B cell (primary cell): ENCODE measurements at regions not wholly inside any gene's neighbourhood (a gene's known extent, or its start where the extent isn't known, plus 50 kb on each side); places are given as distances from the start of the nearest gene placed in this dataset.

Source experiments
- ATAC-seq: fragments of 200-7000 bp; cut with Tn5 transposase; one replicate; pipeline ENCODE4 v1.10.0; 2021; ENCODE audit warnings: low read depth, mild to moderate bottlenecking, moderate number of reproducible peaks, moderate library complexity
- CTCF ChIA-PET: fragments of 350-600 bp; sonication (Branson Sonifier 250); formaldehyde crosslinking; loops from one replicate; lab custom pipeline; 2021; ENCODE audit warnings: antibody characterized with exemption, inconsistent platforms; lab: Charles Lee
- POLR2A ChIA-PET: fragments of 350-600 bp; sonication (Branson Sonifier 250); formaldehyde crosslinking; loops from one replicate; lab custom pipeline; 2021; ENCODE audit warnings: antibody characterized with exemption; lab: Charles Lee
- DNase-seq: peaks from one replicate; pipeline ENCODE4 v3.0.0; 2013
- H2AFZ ChIP-seq: 2 replicates; pipeline ENCODE4 v1.6.1; 2012; ENCODE audit warnings: mild to moderate bottlenecking, low read depth, low read length; ENCODE audit not compliant: insufficient read depth, poor library complexity, severe bottlenecking
- H3K27ac ChIP-seq, 2 donors: 1 replicate in 1 of 2; 2 replicates in 1 of 2; pipeline ENCODE4 v1.5.1; 2012 to 2013; ENCODE audit warnings: low read length in 2 of 2, mild to moderate bottlenecking in 2 of 2, moderate library complexity in 1 of 2
- H3K27me3 ChIP-seq, 4 experiments: fragments of 200-600 bp in 1 of 4; sonication (generic) in 1 of 4; replicated peaks in 1 of 4; 1 replicate in 2 of 4; 2 replicates in 2 of 4; pipeline versions ENCODE4 v1.6.1 to v1.7.0; 2013 to 2016; ENCODE audit warnings: low read length in 3 of 4, mild to moderate bottlenecking in 2 of 4, mixed read lengths in 1 of 4, moderate library complexity in 1 of 4; ENCODE audit not compliant: insufficient read depth in 4 of 4, control insufficient read depth in 3 of 4; ENCODE audit errors: control extremely low read depth in 1 of 4
- H3K36me3 ChIP-seq, 2 experiments: replicated peaks in 1 of 2; 1 replicate in 1 of 2; 2 replicates in 1 of 2; pipeline versions ENCODE4 v1.6.1 to v1.7.1; 2013; ENCODE audit warnings: low read length in 1 of 2; ENCODE audit not compliant: insufficient read depth in 2 of 2, control insufficient read depth in 1 of 2; ENCODE audit errors: control extremely low read depth in 1 of 2, extremely low read depth in 1 of 2
- H3K4me1 ChIP-seq, 2 donors: fragments of 200-600 bp in 1 of 2; sonication (generic) in 1 of 2; 1 replicate in 1 of 2; 2 replicates in 1 of 2; pipeline versions ENCODE4 v1.5.1 to v1.6.1; 2013 to 2017; ENCODE audit warnings: low read length in 2 of 2; ENCODE audit not compliant: control insufficient read depth in 2 of 2, insufficient read depth in 2 of 2
- H3K4me2 ChIP-seq: replicated peaks from 2 replicates; pipeline ENCODE3; 2012; ENCODE audit warnings: mild to moderate bottlenecking, low read depth, low read length; ENCODE audit not compliant: poor library complexity, severe bottlenecking
- H3K4me3 ChIP-seq, 5 experiments: fragments of 200-600 bp in 1 of 5; sonication (generic) in 1 of 5; 1 replicate in 3 of 5; 2 replicates in 2 of 5; pipeline versions ENCODE4 v1.5.1 to v1.7.0; 2011 to 2016; ENCODE audit warnings: low read length in 4 of 5, mild to moderate bottlenecking in 4 of 5, low read depth in 2 of 5, control low read depth in 1 of 5, moderate library complexity in 1 of 5; ENCODE audit not compliant: insufficient read depth in 1 of 5; ENCODE audit errors: control extremely low read depth in 1 of 5, extremely low read depth in 1 of 5
- H3K79me2 ChIP-seq: fragments of 200-600 bp; sonication (generic); one replicate; pipeline ENCODE4 v1.6.0; 2016; ENCODE audit warnings: low read length; ENCODE audit not compliant: control insufficient read depth, insufficient read depth
- H3K9ac ChIP-seq: fragments of 200-600 bp; sonication (generic); 2 replicates; pipeline ENCODE4 v1.6.1; 2017; ENCODE audit warnings: mild to moderate bottlenecking, low read length, moderate library complexity
- H3K9me3 ChIP-seq, 3 donors: one replicate each; pipeline versions ENCODE4 v1.6.1 to v1.7.1; 2013; ENCODE audit warnings: low read length in 2 of 3; ENCODE audit not compliant: control insufficient read depth in 2 of 3, insufficient read depth in 1 of 3; ENCODE audit errors: control extremely low read depth in 1 of 3
- H4K20me1 ChIP-seq: 2 replicates; pipeline ENCODE4 v1.6.0; 2012; ENCODE audit warnings: mild to moderate bottlenecking, low read length; ENCODE audit not compliant: insufficient read depth, control insufficient read depth, poor library complexity, severe bottlenecking
- H3K27ac Mint-ChIP-seq: one replicate; pipeline ENCODE4 v1.8.0; 2021; ENCODE audit warnings: mixed read lengths
- H3K27me3 Mint-ChIP-seq: one replicate; pipeline ENCODE4 v1.8.0; 2021; ENCODE audit warnings: mixed read lengths
- H3K4me1 Mint-ChIP-seq: one replicate; pipeline ENCODE4 v1.8.0; 2021; ENCODE audit warnings: mixed read lengths
- H3K4me3 Mint-ChIP-seq: one replicate; pipeline ENCODE4 v1.8.0; 2021; ENCODE audit warnings: mixed read lengths
- H3K9me3 Mint-ChIP-seq: one replicate; pipeline ENCODE4 v1.8.0; 2022; ENCODE audit warnings: mixed read lengths; ENCODE audit not compliant: insufficient read depth
- EZH2 ChIP-seq: IDR thresholded peaks from 2 replicates; pipeline ENCODE4 v1.6.1; 2012; ENCODE audit warnings: borderline replicate concordance, low read depth, mild to moderate bottlenecking, moderate library complexity, low read length; ENCODE audit not compliant: insufficient read depth, poor library complexity, severe bottlenecking
- WGBS: methylation state at CpG from one replicate; pipeline ENCODE4 v1.1.5; 2013; ENCODE audit warnings: missing lambda C conversion rate; ENCODE audit not compliant: insufficient coverage; 5-methylcytosine and 5-hydroxymethylcytosine counted together
- intact Hi-C: fragments of 100-400 bp; cut with micrococcal nuclease; formaldehyde crosslinking; loops from one replicate; pipeline ENCODE4 v1.10.0; 2022
- TF ChIP-seq, protein P1 (sequence below): fragments of 200-600 bp; IDR thresholded peaks from one replicate; pipeline ENCODE4 v1.8.0; 2022; ENCODE audit warnings: antibody characterized with exemption, mild to moderate bottlenecking

DNA sequence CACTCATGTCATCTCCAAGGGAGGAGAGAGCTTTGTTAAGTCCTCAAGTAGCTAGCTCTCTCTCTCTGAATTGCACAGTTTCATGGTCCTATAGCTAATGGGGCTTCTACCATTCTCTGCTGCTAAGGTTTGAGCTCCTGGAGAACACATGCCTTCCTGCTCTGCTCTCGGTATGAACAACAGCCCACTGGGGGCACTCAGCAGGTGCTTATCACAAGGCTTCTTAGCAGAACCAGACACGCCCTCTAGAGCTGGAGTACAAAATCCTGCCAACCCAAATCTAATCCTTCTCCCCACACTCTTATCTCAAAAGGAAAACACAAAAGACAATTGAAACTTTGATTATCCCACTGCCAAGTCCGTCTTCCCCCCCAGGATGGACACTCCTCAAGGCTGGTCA lies 176.5 kb downstream of the HS3ST1 start:
- Histone ChIP-seq H2AFZ (peak overlapping the region; percentile 1), H3K27ac (no peak overlapping the region), H3K4me1 (peaks cover 6 to 7% of the 10 kb centered on the region in 2 donors), H3K9me3 (no peaks in the 10 kb centered on the region), H3K4me3 (no peak overlapping the region), H3K4me2 (no peak overlapping the region), H3K27me3 (no peaks in the 10 kb centered on the region), H4K20me1 (no peaks in the 10 kb centered on the region), H3K9ac (no peak overlapping the region), H3K36me3 (no peaks in the 10 kb centered on the region), H3K79me2 (no peaks in the 10 kb centered on the region)
- no peak for TF ChIP-seq EZH2
- TF ChIP-seq, protein P1, sequence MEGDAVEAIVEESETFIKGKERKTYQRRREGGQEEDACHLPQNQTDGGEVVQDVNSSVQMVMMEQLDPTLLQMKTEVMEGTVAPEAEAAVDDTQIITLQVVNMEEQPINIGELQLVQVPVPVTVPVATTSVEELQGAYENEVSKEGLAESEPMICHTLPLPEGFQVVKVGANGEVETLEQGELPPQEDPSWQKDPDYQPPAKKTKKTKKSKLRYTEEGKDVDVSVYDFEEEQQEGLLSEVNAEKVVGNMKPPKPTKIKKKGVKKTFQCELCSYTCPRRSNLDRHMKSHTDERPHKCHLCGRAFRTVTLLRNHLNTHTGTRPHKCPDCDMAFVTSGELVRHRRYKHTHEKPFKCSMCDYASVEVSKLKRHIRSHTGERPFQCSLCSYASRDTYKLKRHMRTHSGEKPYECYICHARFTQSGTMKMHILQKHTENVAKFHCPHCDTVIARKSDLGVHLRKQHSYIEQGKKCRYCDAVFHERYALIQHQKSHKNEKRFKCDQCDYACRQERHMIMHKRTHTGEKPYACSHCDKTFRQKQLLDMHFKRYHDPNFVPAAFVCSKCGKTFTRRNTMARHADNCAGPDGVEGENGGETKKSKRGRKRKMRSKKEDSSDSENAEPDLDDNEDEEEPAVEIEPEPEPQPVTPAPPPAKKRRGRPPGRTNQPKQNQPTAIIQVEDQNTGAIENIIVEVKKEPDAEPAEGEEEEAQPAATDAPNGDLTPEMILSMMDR: no peak
- no peak for ATAC-seq
- POLR2A ChIA-PET: no interaction called here
- no peak for DNase-seq
- H3K4me3 Mint-ChIP-seq: no peak overlapping the region
- peaks cover 20% of the 10 kb centered on the region for H3K4me1 Mint-ChIP-seq
- CTCF ChIA-PET: no interaction called here
- H3K27me3 Mint-ChIP-seq: no peaks in the 10 kb centered on the region
- H3K27ac Mint-ChIP-seq: no peak overlapping the region
- H3K9me3 Mint-ChIP-seq: no peaks in the 10 kb centered on the region
- intact Hi-C loops: no loop called here
- 70% methylated on average over 3 of the region's 3 CpGs for WGBS

DNA sequence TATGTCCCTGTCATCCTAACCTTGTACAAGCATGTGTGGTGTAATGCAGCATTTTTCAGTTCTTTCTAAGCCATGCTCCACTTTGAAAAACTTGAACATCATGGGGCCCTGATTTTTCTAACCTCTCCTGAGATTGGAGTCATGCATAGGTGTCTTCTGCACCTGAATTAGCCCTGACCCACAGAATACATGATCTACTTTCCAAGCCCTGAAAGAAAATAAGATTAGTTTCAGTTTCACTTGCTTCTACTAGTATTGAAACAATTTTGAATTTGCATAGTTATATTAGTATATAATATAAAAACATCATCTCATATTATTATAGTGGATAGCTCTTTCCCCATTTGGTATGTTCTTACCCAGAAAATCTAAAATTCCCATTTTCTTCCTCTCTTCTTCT lies 178.2 kb downstream of the HS3ST1 start:
- Mint-ChIP-seq H3K27me3 (no peaks in the 10 kb centered on the region), H3K9me3 (peaks cover 2% of the 10 kb centered on the region), H3K4me1 (peaks cover 20% of the 10 kb centered on the region), H3K4me3 (peak overlapping the region; percentile 23), H3K27ac (no peak overlapping the region)
- Histone ChIP-seq H2AFZ (peak overlapping the region; percentile 18), H3K4me1 (peaks cover 6 to 7% of the 10 kb centered on the region in 2 donors), H3K9ac (no peak overlapping the region), H3K36me3 (no peaks in the 10 kb centered on the region), H3K79me2 (no peaks in the 10 kb centered on the region), H3K27me3 (no peaks in the 10 kb centered on the region), H3K9me3 (no peaks in the 10 kb centered on the region), H4K20me1 (no peaks in the 10 kb centered on the region), H3K27ac (no peak overlapping the region), H3K4me2 (no peak overlapping the region), H3K4me3 (no peak overlapping the region)
- CTCF ChIA-PET: no interaction called here
- DNase-seq (no peak), ATAC-seq (no peak)
- POLR2A ChIA-PET: no interaction called here
- no peak for TF ChIP-seq EZH2
- TF ChIP-seq, protein P1: no peak
- intact Hi-C loops: no loop called here
